ENCODE measurements at regions not wholly inside any gene's neighbourhood (a gene's known extent, or its start where the extent isn't known, plus 50 kb on each side); places are given as distances from the start of the nearest gene placed in this dataset.
A peak's percentile ranks its signal among the peaks of the same experiment; 100 is the strongest.

- Histone ChIP-seq H3K9me3 (replicated peaks in 1 of 2; ENCODE audit: control insufficient read depth in 1 of 2, insufficient read depth in 1 of 2, low read length in 2 of 2) (no peaks in the 10 kb centered on the region), H3K79me2 (ENCODE audit: insufficient read depth, low read length) (no peaks in the 10 kb centered on the region), H4K20me1 (ENCODE audit: insufficient read depth, low read length) (no peaks in the 10 kb centered on the region), H3K4me1 (ENCODE audit: control insufficient read depth in 1 of 2, insufficient read depth in 2 of 2, low read length in 2 of 2) (peaks cover 0 to 7% of the 10 kb centered on the region in 2 donors), H2AFZ (ENCODE audit: insufficient read depth, low read depth, low read length, poor library complexity, severe bottlenecking) (no peak overlapping the region), H3K4me3 (replicated peaks in 1 of 3; ENCODE audit: low read depth in 2 of 3, low read length in 3 of 3) (no peak overlapping the region), H3K4me2 (replicated peaks; ENCODE audit: extremely low read depth, low read length, poor library complexity, severe bottlenecking) (no peak overlapping the region), H3K36me3 (replicated peaks in 1 of 2; ENCODE audit: control insufficient read depth in 1 of 2, insufficient read depth in 2 of 2, low read length in 2 of 2) (no peaks in the 10 kb centered on the region), H3K27ac (ENCODE audit: low read depth in 1 of 2, low read length in 2 of 2) (no peak overlapping the region), H3K27me3 (ENCODE audit: control insufficient read depth in 2 of 2, insufficient read depth in 2 of 2, low read length in 2 of 2) (no peaks in the 10 kb centered on the region), H3K9ac (ENCODE audit: insufficient read depth, low read length, poor library complexity, severe bottlenecking) (no peak overlapping the region)
- Mint-ChIP-seq H3K27me3 (ENCODE audit: low read depth in 3 of 3) (peaks cover 0 to 4% (median 3%) of the 10 kb centered on the region in 3 donors), H3K9me3 (peaks cover 0 to under 1% (median 0%) of the 10 kb centered on the region in 7 donors), H3K4me1 (peaks cover 6% of the 10 kb centered on the region), H3K4me3 (no peak overlapping the region), H3K36me3 (no peaks in the 10 kb centered on the region), H3K27ac (no peak overlapping the region)
- no CpG with 5 or more reads among the region's 1 CpG for WGBS (ENCODE audit: insufficient coverage)
- intact Hi-C loops (cut with micrococcal nuclease) = no loop called here
- TF ChIP-seq CTCF (IDR thresholded peaks at IDR 0.05) = no peak
- DNase-seq = peak; percentile 3 to 24 (median 14)
These were observed 70.4 kb upstream of the KY start for GRCh38 chr3:134721214-134721613.

GRCh38 chr3:134722969-134723368 lies 72.1 kb upstream of the EPHB1 start:
- H3K36me3 ChIP-seq (replicated peaks in 1 of 2; ENCODE audit: control insufficient read depth in 1 of 2, insufficient read depth in 2 of 2, low read length in 2 of 2) = no peaks in the 10 kb centered on the region
- no peaks in the 10 kb centered on the region for H3K9me3 ChIP-seq (replicated peaks in 1 of 2; ENCODE audit: control insufficient read depth in 1 of 2, insufficient read depth in 1 of 2, low read length in 2 of 2)
- H3K9me3 Mint-ChIP-seq = peaks cover 0 to 2% (median 0%) of the 10 kb centered on the region in 7 donors
- H3K4me1 ChIP-seq (ENCODE audit: control insufficient read depth in 1 of 2, insufficient read depth in 2 of 2, low read length in 2 of 2) = peaks cover 0 to 7% of the 10 kb centered on the region in 2 donors
- no peak overlapping the region for H3K4me3 ChIP-seq (replicated peaks in 1 of 3; ENCODE audit: low read depth in 2 of 3, low read length in 3 of 3)
- H3K79me2 ChIP-seq (ENCODE audit: insufficient read depth, low read length) = no peaks in the 10 kb centered on the region
- H3K4me2 ChIP-seq (replicated peaks; ENCODE audit: extremely low read depth, low read length, poor library complexity, severe bottlenecking) = no peak overlapping the region
- H3K27ac ChIP-seq (ENCODE audit: low read depth in 1 of 2, low read length in 2 of 2) = no peak overlapping the region
- no peaks in the 10 kb centered on the region for H3K36me3 Mint-ChIP-seq
- H3K27ac Mint-ChIP-seq = no peak overlapping the region
- H3K4me3 Mint-ChIP-seq = no peak overlapping the region
- no peaks in the 10 kb centered on the region for H3K27me3 ChIP-seq (ENCODE audit: control insufficient read depth in 2 of 2, insufficient read depth in 2 of 2, low read length in 2 of 2)
- H2AFZ ChIP-seq (ENCODE audit: insufficient read depth, low read depth, low read length, poor library complexity, severe bottlenecking) = no peak overlapping the region
- no peak for TF ChIP-seq CTCF (IDR thresholded peaks at IDR 0.05)
- H3K9ac ChIP-seq (ENCODE audit: insufficient read depth, low read length, poor library complexity, severe bottlenecking) = no peak overlapping the region
- peaks cover 0 to 4% (median 0%) of the 10 kb centered on the region in 3 donors for H3K27me3 Mint-ChIP-seq (ENCODE audit: low read depth in 3 of 3)
- no peaks in the 10 kb centered on the region for H4K20me1 ChIP-seq (ENCODE audit: insufficient read depth, low read length)
- no CpG with 5 or more reads among the region's 2 CpGs for WGBS (ENCODE audit: insufficient coverage)
- intact Hi-C loops (cut with micrococcal nuclease) = no loop called here
- peaks cover 6% of the 10 kb centered on the region for H3K4me1 Mint-ChIP-seq
- DNase-seq = no peak
